GM21723 (cell line): ENCODE measurements at regions not wholly inside any gene's neighbourhood (a gene's known extent, or its start where the extent isn't known, plus 50 kb on each side); places are given as distances from the start of the nearest gene placed in this dataset.

ENCODE experiments used
- ATAC-seq: cut with Tn5 transposase; IDR thresholded peaks from one replicate; pipeline ENCODE4 v1.9.1; 2021; ENCODE audit warnings: mild to moderate bottlenecking, moderate library complexity; ENCODE audit not compliant: unreplicated experiment

- ATAC-seq, result no peak
These were observed 49.8 kb upstream of the ACSF3 start for GRCh38 chr16:89043636-89044417.
